ENCODE measurements at regions not wholly inside any gene's neighbourhood (a gene's known extent, or its start where the extent isn't known, plus 50 kb on each side); places are given as distances from the start of the nearest gene placed in this dataset.

GRCh38 chr5:115072266-115073064, 97.2 kb downstream of the TRIM36 start:
- H3K36me3 ChIP-seq = no peaks in the 10 kb centered on the region
- TF ChIP-seq CTCF (IDR thresholded peaks at IDR 0.05) = no peak
- no peaks in the 10 kb centered on the region for H3K4me1 ChIP-seq
- no peaks in the 10 kb centered on the region for H3K9me3 ChIP-seq
- DNase-seq = no peak
- no peak overlapping the region for H3K27ac ChIP-seq
- no peaks in the 10 kb centered on the region for H3K27me3 ChIP-seq
- no peak overlapping the region for H3K4me3 ChIP-seq

- no peak for TF ChIP-seq POLR2A (IDR thresholded peaks at IDR 0.05)
- no peak for TF ChIP-seq CTCF (IDR thresholded peaks at IDR 0.05)
- Histone ChIP-seq H3K27ac (no peak overlapping the region), H3K4me1 (no peaks in the 10 kb centered on the region), H3K27me3 (no peaks in the 10 kb centered on the region), H3K4me3 (no peak overlapping the region), H3K36me3 (no peaks in the 10 kb centered on the region), H3K9me3 (no peaks in the 10 kb centered on the region)
- DNase-seq = no peak
Observed at GRCh38 chr5:115070737-115071136, 99.0 kb downstream of the TRIM36 start.

- Histone ChIP-seq H3K9me3 (no peaks in the 10 kb centered on the region), H3K27ac (no peak overlapping the region), H3K27me3 (no peaks in the 10 kb centered on the region), H3K36me3 (no peaks in the 10 kb centered on the region), H3K4me1 (no peaks in the 10 kb centered on the region), H3K4me3 (no peak overlapping the region)
- TF ChIP-seq POLR2A (IDR thresholded peaks at IDR 0.05) = no peak
- TF ChIP-seq CTCF (IDR thresholded peaks at IDR 0.05) = peak in 5 of 6 experiments; percentile 21 to 56 (median 49)
- no peak for DNase-seq
Observed at GRCh38 chr5:115069087-115069968, 100.4 kb downstream of the TRIM36 start.

- H3K4me1 ChIP-seq = no peaks in the 10 kb centered on the region
- H3K27ac ChIP-seq = no peak overlapping the region
- H3K36me3 ChIP-seq = no peaks in the 10 kb centered on the region
- DNase-seq = no peak
- H3K4me3 ChIP-seq = no peak overlapping the region
- TF ChIP-seq POLR2A (IDR thresholded peaks at IDR 0.05) = no peak
- no peak for TF ChIP-seq CTCF (IDR thresholded peaks at IDR 0.05)
- H3K9me3 ChIP-seq = no peaks in the 10 kb centered on the region
- no peaks in the 10 kb centered on the region for H3K27me3 ChIP-seq
Observed at GRCh38 chr5:115068239-115069086, 101.2 kb downstream of the TRIM36 start.

GRCh38 chr5:115064380-115064779, 105.3 kb downstream of the TRIM36 start:
- DNase-seq = no peak
- no peaks in the 10 kb centered on the region for H3K9me3 ChIP-seq
- H3K27me3 ChIP-seq = no peaks in the 10 kb centered on the region
- no peak overlapping the region for H3K27ac ChIP-seq
- no peaks in the 10 kb centered on the region for H3K36me3 ChIP-seq
- TF ChIP-seq POLR2A (IDR thresholded peaks at IDR 0.05) (no peak), CTCF (IDR thresholded peaks at IDR 0.05) (no peak)
- H3K4me3 ChIP-seq = no peak overlapping the region
- no peaks in the 10 kb centered on the region for H3K4me1 ChIP-seq
